ENCODE measurements at regions not wholly inside any gene's neighbourhood (a gene's known extent, or its start where the extent isn't known, plus 50 kb on each side); places are given as distances from the start of the nearest gene placed in this dataset.

DNA sequence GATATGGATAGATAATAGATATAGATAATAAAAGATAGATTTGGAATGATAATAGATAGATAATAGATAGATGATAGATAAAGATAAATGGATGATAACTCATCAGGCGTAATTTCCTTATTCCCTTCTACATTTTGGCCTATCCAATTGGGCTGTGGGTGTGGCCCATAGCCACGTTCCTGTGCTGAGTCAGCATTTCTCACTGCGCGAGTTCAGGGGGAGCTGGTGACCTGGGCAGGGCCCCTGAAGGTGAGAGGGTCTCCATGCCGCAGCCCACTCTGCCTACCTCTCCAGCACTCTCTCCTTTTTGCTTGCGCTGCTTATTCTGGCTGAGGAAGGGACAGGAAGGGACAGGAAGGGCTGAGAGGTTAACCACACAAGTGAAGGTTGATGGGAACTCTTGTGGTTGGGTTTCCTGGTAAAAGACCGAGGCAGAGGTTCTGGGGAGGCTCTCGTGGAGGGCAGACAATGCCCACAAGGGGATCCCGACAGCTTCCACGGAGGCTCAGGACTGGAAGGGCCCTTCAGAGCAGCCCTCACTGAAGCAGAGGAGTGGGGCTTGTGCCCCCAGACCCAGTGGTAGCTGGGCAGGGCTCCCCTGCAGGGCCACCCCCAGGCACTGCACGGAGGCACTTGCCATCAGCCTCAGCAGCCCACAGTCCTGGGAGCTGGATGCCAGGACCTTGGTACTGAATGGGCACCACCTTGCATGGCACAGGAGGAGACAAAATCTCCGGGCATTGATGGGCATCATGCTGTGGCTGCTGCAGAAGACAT, 247.3 kb upstream of the PITRM1 start:
- DNase-seq, result no peak
- Histone ChIP-seq H3K36me3 (no peaks in the 10 kb centered on the region), H3K27ac (no peak overlapping the region), H3K27me3 (no peaks in the 10 kb centered on the region), H3K4me3 (no peak overlapping the region), H3K4me1 (peaks cover 4 to 28% (median 12%) of the 10 kb centered on the region in 9 donors), H3K9me3 (no peaks in the 10 kb centered on the region)
- ATAC-seq, result no peak
- intact Hi-C loops (cut with DNase I), result no loop called here
- TF ChIP-seq, protein P1, sequence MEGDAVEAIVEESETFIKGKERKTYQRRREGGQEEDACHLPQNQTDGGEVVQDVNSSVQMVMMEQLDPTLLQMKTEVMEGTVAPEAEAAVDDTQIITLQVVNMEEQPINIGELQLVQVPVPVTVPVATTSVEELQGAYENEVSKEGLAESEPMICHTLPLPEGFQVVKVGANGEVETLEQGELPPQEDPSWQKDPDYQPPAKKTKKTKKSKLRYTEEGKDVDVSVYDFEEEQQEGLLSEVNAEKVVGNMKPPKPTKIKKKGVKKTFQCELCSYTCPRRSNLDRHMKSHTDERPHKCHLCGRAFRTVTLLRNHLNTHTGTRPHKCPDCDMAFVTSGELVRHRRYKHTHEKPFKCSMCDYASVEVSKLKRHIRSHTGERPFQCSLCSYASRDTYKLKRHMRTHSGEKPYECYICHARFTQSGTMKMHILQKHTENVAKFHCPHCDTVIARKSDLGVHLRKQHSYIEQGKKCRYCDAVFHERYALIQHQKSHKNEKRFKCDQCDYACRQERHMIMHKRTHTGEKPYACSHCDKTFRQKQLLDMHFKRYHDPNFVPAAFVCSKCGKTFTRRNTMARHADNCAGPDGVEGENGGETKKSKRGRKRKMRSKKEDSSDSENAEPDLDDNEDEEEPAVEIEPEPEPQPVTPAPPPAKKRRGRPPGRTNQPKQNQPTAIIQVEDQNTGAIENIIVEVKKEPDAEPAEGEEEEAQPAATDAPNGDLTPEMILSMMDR (IDR thresholded peaks at IDR 0.05), result no peak
- WGBS, 2 donors, result 78 to 84% methylated on average over 12 of the region's 12 CpGs

DNA sequence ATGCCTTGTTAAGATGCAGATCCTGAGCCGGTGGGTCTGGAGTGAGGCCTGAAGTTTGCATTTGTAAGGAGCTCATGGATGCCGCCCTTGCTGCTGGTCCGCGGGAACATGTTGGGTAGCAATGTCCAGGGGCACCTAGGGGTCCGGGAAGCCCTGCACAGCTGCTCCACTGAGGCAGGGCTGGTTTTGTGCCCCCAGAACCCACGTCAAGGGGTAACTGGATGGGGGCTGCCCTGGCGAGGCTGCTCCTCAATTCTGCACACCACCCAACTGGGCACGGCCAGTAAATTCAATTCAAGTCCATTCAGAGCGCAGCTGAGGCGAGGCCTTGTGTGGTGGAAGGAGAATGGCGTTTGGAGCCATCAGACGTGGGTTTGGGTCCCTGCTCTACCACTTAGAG, 246.3 kb upstream of the PITRM1 start:
- peaks cover 0 to 19% (median 2%) of the 10 kb centered on the region in 9 donors for H3K4me1 ChIP-seq
- no peak overlapping the region for H3K4me3 ChIP-seq
- ATAC-seq (no peak), DNase-seq (no peak)
- WGBS, 2 donors, result 79 to 89% methylated on average over 12 of the region's 12 CpGs
- TF ChIP-seq, protein P1 (IDR thresholded peaks at IDR 0.05), result no peak
- intact Hi-C loops (cut with DNase I), result no loop called here
- H3K27ac ChIP-seq, result no peak overlapping the region
- no peaks in the 10 kb centered on the region for H3K27me3 ChIP-seq
- H3K9me3 ChIP-seq, result no peaks in the 10 kb centered on the region
- no peaks in the 10 kb centered on the region for H3K36me3 ChIP-seq

DNA sequence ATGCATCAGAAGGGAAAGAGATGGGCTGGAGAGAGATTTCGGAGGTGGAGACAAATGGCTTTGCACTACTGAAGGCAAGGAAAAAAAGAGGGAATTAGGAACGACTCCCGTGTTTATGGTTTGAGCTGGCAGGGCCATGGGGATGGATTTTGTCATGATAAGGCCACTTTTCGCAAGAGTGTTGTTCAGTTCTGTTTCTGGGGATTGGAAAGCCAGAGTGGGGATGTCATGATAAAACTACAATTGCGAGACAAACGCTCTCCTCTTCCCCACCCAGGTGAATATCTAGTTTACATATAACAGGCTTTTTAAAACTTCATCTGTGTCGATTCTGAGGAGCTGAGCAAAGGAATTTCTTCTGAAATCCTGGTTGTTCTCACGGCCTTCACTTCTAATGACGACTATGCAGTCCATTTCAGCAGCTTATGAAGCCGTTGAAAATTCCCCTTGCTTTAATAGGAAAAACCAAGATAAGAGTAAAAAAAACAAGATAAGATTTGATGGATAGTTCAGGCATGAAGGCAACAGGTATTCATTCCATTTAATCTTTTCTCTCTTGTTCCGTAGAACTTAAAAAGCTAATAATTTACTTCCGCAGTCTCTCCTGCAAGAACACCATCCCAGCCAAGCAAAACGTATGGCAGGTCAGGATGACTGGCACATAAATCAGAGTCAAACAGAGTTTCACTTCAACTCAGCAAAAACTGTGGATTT, 245.6 kb upstream of the PITRM1 start:
- Histone ChIP-seq H3K27me3 (no peaks in the 10 kb centered on the region), H3K9me3 (no peaks in the 10 kb centered on the region), H3K4me3 (no peak overlapping the region), H3K4me1 (peaks cover 0 to 18% (median 0%) of the 10 kb centered on the region in 9 donors), H3K36me3 (no peaks in the 10 kb centered on the region), H3K27ac (no peak overlapping the region)
- ATAC-seq, result no peak
- intact Hi-C loops (cut with DNase I), result no loop called here
- 80 to 83% methylated on average over 13 of the region's 13 CpGs for WGBS, 2 donors
- TF ChIP-seq, protein P1 (IDR thresholded peaks at IDR 0.05), result no peak
- DNase-seq, result no peak

DNA sequence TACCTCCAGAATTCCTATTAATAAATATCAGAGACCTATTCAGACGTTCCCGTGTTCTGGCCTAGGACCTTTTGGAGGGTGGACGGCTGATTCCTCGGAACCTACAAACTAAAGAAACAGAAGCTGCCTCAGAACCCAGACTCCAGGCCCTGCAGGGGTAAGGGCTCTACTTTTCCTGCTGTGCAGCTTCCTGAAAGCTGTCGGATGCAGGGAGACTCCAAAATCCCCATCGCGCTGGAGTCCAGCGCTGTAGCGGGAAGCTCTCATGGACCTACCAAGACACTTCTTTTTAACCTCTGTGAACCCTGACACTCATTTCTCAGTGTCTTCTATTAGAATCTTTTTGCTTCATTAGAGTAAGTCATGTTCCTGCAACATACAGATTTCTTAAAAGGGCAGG, 244.5 kb upstream of the PITRM1 start:
- Histone ChIP-seq H3K9me3 (no peaks in the 10 kb centered on the region), H3K27me3 (no peaks in the 10 kb centered on the region), H3K4me3 (no peak overlapping the region), H3K4me1 (peaks cover 0 to 12% (median 0%) of the 10 kb centered on the region in 9 donors), H3K36me3 (no peaks in the 10 kb centered on the region), H3K27ac (no peak overlapping the region)
- intact Hi-C loops (cut with DNase I), result no loop called here
- DNase-seq (no peak), ATAC-seq (no peak)
- TF ChIP-seq, protein P1 (IDR thresholded peaks at IDR 0.05), result no peak
- 93 to 96% methylated on average over 9 of the region's 9 CpGs for WGBS, 2 donors
